ENCODE measurements at regions not wholly inside any gene's neighbourhood (a gene's known extent, or its start where the extent isn't known, plus 50 kb on each side); places are given as distances from the start of the nearest gene placed in this dataset.

GRCh38 chrX:134181275-134181660 is 55.7 kb upstream of the CCDC160 start:
- TF ChIP-seq, protein P1, sequence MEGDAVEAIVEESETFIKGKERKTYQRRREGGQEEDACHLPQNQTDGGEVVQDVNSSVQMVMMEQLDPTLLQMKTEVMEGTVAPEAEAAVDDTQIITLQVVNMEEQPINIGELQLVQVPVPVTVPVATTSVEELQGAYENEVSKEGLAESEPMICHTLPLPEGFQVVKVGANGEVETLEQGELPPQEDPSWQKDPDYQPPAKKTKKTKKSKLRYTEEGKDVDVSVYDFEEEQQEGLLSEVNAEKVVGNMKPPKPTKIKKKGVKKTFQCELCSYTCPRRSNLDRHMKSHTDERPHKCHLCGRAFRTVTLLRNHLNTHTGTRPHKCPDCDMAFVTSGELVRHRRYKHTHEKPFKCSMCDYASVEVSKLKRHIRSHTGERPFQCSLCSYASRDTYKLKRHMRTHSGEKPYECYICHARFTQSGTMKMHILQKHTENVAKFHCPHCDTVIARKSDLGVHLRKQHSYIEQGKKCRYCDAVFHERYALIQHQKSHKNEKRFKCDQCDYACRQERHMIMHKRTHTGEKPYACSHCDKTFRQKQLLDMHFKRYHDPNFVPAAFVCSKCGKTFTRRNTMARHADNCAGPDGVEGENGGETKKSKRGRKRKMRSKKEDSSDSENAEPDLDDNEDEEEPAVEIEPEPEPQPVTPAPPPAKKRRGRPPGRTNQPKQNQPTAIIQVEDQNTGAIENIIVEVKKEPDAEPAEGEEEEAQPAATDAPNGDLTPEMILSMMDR (IDR thresholded peaks at IDR 0.05; ENCODE audit: low read depth, low read length), result no peak
- no peak for DNase-seq (ENCODE audit: low read depth in 2 of 2)

GRCh38 chrX:134183665-134184064 is 53.3 kb upstream of the CCDC160 start:
- no peak for DNase-seq (ENCODE audit: low read depth in 2 of 2)
- TF ChIP-seq, protein P1 (IDR thresholded peaks at IDR 0.05; ENCODE audit: low read depth, low read length), result no peak
- no peak overlapping the region for H3K4me3 ChIP-seq (replicated peaks in 1 of 2; ENCODE audit: low read depth in 2 of 2, low read length in 2 of 2)

More at GRCh38 chrX:134181275-134181660, 55.7 kb upstream of the CCDC160 start:
- H3K4me3 ChIP-seq (replicated peaks in 1 of 2; ENCODE audit: low read depth in 2 of 2, low read length in 2 of 2), result no peak overlapping the region

- TF ChIP-seq, protein P1 (IDR thresholded peaks at IDR 0.05; ENCODE audit: low read depth, low read length), result no peak
- DNase-seq (ENCODE audit: low read depth in 2 of 2), result no peak
- H3K4me3 ChIP-seq (replicated peaks in 1 of 2; ENCODE audit: low read depth in 2 of 2, low read length in 2 of 2), result no peak overlapping the region
These were observed 52.0 kb upstream of the CCDC160 start for GRCh38 chrX:134184936-134185335.

- no peak for DNase-seq (ENCODE audit: low read depth in 2 of 2)
- TF ChIP-seq, protein P1 (IDR thresholded peaks at IDR 0.05; ENCODE audit: low read depth, low read length), result no peak
- H3K4me3 ChIP-seq (replicated peaks in 1 of 2; ENCODE audit: low read depth in 2 of 2, low read length in 2 of 2), result no peak overlapping the region
These were observed 50.4 kb upstream of the CCDC160 start for GRCh38 chrX:134186362-134187121.
